K562 (cell line): ENCODE measurements at regions not wholly inside any gene's neighbourhood (a gene's known extent, or its start where the extent isn't known, plus 50 kb on each side); places are given as distances from the start of the nearest gene placed in this dataset.

ENCODE experiments used
- ARID1B ChIP-seq: fragments of 450-650 bp; IDR thresholded peaks from 2 replicates; pipeline ENCODE4 v1.6.1; 2016; ENCODE audit warnings: antibody characterized with exemption, mild to moderate bottlenecking, inconsistent platforms
- FIP1L1 ChIP-seq: fragments of 200-400 bp; formaldehyde crosslinking; IDR thresholded peaks from 2 replicates; pipeline ENCODE4 v1.6.1; 2018; ENCODE audit warnings: mild to moderate bottlenecking, low read depth, low read length; ENCODE audit not compliant: poor library complexity, severe bottlenecking
- HIVEP1 ChIP-seq: fragments of 250-450 bp; sonication (Bioruptor Pico); IDR thresholded peaks from 2 replicates; pipeline ENCODE4 v1.4.0; 2020; ENCODE audit warnings: mild to moderate bottlenecking
- HMBOX1 ChIP-seq: sonication (generic); IDR thresholded peaks from 2 replicates; pipeline ENCODE4 v1.6.1; 2016
- MXI1 ChIP-seq: IDR thresholded peaks from 2 replicates; pipeline ENCODE4 v1.6.1; 2011; ENCODE audit warnings: low read depth, mild to moderate bottlenecking, improper control_type of control experiment, low read length
- NR2C2 ChIP-seq, 2 experiments: fragments of 200-800 bp in 1 of 2; sonication (Bioruptor generic) in 1 of 2; sonication (generic) in 1 of 2; formaldehyde crosslinking in 1 of 2; IDR thresholded peaks; 2 replicates each; pipeline versions ENCODE4 v1.6.1 to v1.8.0; 2016 to 2022; ENCODE audit warnings: mild to moderate bottlenecking in 1 of 2, missing compliant biosample characterization in 1 of 2, missing genetic modification characterization in 1 of 2, missing genetic modification reagents in 1 of 2
- PBX2 ChIP-seq, 2 experiments: IDR thresholded peaks in 1 of 2; conservative IDR thresholded peaks in 1 of 2; 2 replicates each; pipeline ENCODE4 v1.6.1; 2016; ENCODE audit warnings: low read depth in 2 of 2, mild to moderate bottlenecking in 1 of 2, missing compliant biosample characterization in 1 of 2, missing genetic modification characterization in 1 of 2, moderate library complexity in 1 of 2
- PHF8 ChIP-seq: fragments of 200-600 bp; sonication (generic); IDR thresholded peaks from 2 replicates; pipeline ENCODE4 v1.6.1; 2012; ENCODE audit warnings: mixed run types, mild to moderate bottlenecking, inconsistent platforms, low read length, moderate library complexity, borderline replicate concordance
- ZNF717 ChIP-seq: fragments of 250-450 bp; sonication (Bioruptor Pico); IDR thresholded peaks from 2 replicates; pipeline ENCODE4 v1.5.0; 2021
- TF ChIP-seq, protein P1 (sequence below), 2 experiments: fragments of 450-650 bp; formaldehyde crosslinking in 1 of 2; IDR thresholded peaks; 2 replicates each; pipeline versions ENCODE4 v1.4.0 to v1.6.1; 2014 to 2020; ENCODE audit warnings: mild to moderate bottlenecking in 2 of 2, borderline replicate concordance in 1 of 2, low read depth in 1 of 2
- TF ChIP-seq, protein P2 (sequence below): fragments of 450-650 bp; IDR thresholded peaks from 2 replicates; pipeline ENCODE4 v1.6.1; 2016; ENCODE audit warnings: mild to moderate bottlenecking

DNA sequence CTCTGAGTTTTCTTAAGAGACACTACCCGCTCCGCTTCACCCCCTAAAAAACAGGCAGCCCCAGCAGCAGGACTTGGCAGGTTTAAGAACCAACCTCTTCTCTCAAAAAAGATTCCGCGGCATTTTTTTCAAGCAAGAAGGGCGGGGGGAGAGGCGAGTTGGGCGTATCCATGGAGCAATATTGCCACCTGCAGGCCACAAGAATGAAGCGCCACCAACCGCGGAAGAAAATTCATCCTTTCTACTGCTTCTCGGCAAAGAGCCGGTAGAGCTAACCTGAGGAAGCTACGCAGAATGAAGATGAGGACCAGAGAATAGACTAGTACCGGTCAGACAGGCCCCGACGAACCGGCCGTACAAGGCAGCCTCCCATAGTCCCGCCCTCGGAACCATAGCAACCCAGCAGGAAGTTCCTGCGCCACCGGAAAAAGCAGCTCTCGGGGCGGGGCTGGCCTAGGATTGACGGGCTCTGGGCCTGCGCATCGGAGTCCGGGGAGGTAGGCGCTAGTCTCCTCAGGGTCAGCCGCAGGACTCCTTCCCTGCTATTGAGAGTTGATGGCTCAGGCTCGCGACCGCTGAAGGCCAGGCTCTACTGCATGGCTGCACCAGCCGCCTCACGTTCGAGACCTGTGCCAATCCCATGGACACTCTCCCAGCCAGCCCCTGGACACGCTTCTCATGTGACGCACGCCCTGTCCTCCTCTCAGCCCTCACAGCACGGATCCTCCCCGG, 76.9 kb downstream of the MAGED4 start (continued):
- TF ChIP-seq, protein P1, sequence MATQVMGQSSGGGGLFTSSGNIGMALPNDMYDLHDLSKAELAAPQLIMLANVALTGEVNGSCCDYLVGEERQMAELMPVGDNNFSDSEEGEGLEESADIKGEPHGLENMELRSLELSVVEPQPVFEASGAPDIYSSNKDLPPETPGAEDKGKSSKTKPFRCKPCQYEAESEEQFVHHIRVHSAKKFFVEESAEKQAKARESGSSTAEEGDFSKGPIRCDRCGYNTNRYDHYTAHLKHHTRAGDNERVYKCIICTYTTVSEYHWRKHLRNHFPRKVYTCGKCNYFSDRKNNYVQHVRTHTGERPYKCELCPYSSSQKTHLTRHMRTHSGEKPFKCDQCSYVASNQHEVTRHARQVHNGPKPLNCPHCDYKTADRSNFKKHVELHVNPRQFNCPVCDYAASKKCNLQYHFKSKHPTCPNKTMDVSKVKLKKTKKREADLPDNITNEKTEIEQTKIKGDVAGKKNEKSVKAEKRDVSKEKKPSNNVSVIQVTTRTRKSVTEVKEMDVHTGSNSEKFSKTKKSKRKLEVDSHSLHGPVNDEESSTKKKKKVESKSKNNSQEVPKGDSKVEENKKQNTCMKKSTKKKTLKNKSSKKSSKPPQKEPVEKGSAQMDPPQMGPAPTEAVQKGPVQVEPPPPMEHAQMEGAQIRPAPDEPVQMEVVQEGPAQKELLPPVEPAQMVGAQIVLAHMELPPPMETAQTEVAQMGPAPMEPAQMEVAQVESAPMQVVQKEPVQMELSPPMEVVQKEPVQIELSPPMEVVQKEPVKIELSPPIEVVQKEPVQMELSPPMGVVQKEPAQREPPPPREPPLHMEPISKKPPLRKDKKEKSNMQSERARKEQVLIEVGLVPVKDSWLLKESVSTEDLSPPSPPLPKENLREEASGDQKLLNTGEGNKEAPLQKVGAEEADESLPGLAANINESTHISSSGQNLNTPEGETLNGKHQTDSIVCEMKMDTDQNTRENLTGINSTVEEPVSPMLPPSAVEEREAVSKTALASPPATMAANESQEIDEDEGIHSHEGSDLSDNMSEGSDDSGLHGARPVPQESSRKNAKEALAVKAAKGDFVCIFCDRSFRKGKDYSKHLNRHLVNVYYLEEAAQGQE (IDR thresholded peaks at IDR 0.05; ENCODE audit: borderline replicate concordance), result peak; percentile 54; the same call in 1 of the 2 replicates
- TF ChIP-seq, protein P1 (CRISPR knock-in tag; IDR thresholded peaks at IDR 0.05; ENCODE audit: low read depth), result no peak
- no peak for TF ChIP-seq HMBOX1
- TF ChIP-seq NR2C2 (CRISPR knock-in tag; IDR thresholded peaks at IDR 0.05), result no peak
- TF ChIP-seq NR2C2 (tag; IDR thresholded peaks at IDR 0.05), result no peak
- TF ChIP-seq FIP1L1, result no peak
- peak; percentile 25; the same call in 1 of the 2 replicates for TF ChIP-seq PHF8
- TF ChIP-seq, protein P2, sequence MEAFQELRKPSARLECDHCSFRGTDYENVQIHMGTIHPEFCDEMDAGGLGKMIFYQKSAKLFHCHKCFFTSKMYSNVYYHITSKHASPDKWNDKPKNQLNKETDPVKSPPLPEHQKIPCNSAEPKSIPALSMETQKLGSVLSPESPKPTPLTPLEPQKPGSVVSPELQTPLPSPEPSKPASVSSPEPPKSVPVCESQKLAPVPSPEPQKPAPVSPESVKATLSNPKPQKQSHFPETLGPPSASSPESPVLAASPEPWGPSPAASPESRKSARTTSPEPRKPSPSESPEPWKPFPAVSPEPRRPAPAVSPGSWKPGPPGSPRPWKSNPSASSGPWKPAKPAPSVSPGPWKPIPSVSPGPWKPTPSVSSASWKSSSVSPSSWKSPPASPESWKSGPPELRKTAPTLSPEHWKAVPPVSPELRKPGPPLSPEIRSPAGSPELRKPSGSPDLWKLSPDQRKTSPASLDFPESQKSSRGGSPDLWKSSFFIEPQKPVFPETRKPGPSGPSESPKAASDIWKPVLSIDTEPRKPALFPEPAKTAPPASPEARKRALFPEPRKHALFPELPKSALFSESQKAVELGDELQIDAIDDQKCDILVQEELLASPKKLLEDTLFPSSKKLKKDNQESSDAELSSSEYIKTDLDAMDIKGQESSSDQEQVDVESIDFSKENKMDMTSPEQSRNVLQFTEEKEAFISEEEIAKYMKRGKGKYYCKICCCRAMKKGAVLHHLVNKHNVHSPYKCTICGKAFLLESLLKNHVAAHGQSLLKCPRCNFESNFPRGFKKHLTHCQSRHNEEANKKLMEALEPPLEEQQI, result no peak
- TF ChIP-seq MXI1, result no peak
- TF ChIP-seq ARID1B, result no peak
- 0 out of 2 replicates have a peak, but pooled peaks have one; percentile 14 for TF ChIP-seq PBX2 (CRISPR knock-in tag; IDR thresholded peaks at IDR 0.05; ENCODE audit: low read depth)
- TF ChIP-seq PBX2 (tag; conservative IDR thresholded peaks at IDR 0.05; ENCODE audit: low read depth), result peak; percentile 69
- TF ChIP-seq HIVEP1 (CRISPR knock-in tag), result no peak
- TF ChIP-seq ZNF717, result no peak
